ENCODE measurements at regions not wholly inside any gene's neighbourhood (a gene's known extent, or its start where the extent isn't known, plus 50 kb on each side); places are given as distances from the start of the nearest gene placed in this dataset.
"Not testable (repeated sequence)": the region's sequence is repeated elsewhere in the genome, so short reads cannot be mapped to it uniquely, and the experiment has no call there.

DNA sequence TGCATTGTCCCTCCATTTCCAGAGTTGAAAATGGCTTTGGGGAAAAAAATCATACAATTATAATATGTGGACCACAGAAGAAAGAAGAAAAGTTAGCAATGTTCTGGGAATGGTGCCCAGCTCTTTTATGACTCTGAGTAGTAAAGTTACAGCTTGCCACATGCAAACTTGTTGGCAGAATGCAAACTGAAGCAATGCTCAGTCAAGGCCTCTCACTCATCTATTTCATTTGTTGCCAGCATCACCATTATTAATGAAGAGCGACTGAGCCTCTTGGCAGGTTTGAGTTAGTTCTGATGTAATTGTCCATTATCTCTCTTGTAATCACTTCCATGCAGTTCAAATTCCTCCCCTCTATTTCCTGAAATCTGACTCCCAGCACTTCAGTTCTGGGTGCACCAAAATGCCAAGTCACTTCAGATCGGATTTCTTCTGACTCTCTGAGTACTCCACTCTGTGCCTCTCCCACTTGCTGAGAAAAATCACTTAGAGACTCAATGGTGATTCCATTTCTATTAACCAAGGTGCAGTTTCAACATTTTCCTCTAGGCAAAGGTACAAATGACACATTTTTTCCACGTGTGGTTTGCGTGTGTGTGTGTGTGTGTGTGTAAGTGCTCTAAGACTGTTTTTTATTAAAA, 154.4 kb upstream of the STMND1 start:
- DNase-seq = no peak

- no peak for DNase-seq
Measured at GRCh38 chr6:16944596-16944995, 157.3 kb upstream of the STMND1 start.

DNA sequence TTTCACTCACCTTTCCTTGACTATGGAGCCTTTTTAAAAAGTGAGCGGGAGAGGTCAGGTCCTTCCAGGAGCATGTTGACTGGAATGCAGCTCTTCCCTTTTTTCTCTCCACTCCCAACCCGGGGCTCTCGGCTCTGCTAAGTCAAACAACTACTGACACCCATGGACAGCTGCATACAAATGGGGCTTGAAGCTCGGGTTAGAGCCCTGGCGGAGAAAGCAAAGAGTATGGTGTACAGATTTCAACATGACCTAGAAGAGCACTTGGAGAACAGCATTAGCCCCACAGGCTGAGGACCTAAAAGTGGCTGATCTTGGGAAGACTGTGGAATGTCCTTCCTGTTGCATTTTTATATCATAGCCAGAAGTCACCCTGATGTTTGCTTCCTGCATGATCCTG, 162.0 kb upstream of the STMND1 start:
- DNase-seq = no peak

DNA sequence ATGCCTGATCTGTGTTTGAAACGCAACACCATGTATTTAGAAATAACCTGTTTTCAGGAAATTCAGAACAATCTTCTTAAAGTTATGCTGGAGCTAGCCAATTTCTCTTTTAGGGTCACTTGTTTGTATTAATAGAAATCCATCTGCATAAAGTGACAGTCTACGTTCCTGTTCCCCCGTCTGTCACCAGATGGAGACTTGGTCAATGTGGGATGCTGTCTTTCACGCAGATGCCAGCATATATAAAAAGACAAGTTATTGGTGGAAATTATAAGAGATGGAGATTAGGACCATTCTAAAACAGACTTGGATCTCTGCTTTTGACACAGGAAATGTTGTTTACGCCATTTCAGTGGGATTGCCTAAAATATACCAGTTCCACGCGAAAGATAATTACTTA, 162.5 kb upstream of the STMND1 start:
- no peak for DNase-seq

DNA sequence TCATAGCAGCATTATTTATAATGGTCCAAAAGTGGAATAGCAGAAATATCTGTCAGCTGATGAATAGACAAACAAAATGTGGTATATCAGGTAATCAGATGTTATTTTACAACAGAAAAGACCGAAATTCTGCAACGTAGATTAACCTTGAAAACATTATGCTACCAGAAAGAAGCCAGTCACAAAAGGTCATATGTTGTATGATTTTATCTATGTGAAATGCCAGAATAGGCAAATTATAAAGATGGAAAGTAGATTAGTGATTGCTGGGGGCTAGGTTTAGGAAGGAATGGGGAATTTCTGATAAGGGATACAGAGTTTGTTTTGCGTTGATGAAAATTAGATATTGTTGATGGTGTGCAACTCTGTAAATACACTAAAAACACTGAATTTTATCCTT, 165.0 kb upstream of the STMND1 start:
- DNase-seq = no peak

DNA sequence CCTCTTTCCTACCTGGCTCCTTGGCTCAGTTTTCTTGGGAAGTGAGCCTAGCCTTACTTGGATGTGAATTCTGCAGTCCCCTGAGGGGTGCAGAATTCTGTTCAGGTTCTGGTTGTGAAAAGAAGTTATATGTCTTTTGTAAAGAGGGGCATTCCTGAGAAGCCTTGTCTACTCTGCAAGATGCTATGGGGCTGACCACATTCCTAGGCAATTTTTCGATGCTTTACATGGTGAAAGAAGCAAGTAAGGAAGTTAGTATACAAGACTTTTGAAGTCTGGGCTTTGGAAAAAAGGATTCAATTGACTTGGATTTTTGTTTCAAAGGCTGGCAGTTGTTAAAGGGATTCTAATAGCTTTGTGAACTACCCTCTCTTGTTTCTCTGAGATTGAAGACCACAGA, 167.9 kb upstream of the STMND1 start:
- DNase-seq = no peak

DNA sequence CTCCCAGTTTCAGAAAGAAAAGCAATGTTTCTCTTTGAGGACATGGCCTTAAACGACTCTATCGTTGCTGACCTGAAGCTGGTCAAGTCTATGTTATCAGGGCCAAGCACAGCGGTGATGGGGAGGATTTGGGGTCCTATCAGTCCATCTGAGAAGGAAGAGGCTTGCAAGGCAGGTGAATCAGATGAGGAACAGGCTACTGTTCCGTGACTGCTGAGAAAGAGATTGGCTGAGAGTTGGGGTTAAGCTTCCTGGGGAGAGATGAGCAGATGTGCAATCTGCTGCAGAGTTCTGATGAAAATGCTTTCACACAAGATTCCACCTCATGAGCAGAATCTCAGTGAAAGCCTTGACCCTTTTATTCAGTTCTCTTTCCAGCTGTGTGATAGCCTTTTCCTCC, 168.3 kb upstream of the STMND1 start:
- no peak for DNase-seq

DNA sequence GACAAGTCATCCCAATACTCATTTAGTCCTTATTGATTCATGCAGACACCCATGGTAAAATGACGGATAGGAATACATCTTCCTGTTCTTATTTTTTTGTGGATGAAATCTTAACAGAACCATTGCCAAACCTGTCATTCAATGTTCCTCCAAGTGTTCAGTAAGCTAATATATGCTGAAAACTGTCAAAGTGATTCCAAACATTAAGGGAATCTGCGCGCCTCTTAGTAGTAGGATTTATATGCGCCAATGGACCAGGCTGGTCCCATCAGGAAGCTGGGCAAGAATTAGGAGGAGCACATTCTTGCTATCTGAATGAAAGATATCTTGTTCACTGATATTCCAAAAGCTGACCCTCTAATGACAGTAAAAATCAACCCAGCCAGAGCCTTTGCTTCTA, 168.9 kb upstream of the STMND1 start:
- DNase-seq = no peak

DNA sequence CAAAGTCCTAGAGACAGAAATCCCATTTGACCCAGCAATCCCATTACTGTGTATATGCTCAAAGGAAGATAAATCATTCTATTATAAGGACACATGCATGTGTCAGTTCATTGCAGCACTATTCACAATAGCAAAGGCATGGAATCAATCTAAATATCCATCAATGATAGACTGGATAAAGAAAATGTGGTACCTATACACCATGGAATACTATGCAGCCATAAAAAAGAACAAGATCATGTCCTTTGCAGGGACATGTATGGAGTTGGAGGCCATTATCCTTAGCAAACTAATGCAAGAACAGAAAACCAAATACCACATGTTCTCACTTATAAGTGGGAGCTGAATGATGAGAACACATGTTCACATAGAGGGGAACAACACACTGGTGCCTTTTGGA, 169.8 kb upstream of the ATXN1 start:
- not testable (repeated sequence) for DNase-seq

- DNase-seq = no peak
Measured at GRCh38 chr6:16930432-16930831, 169.2 kb upstream of the ATXN1 start.

- DNase-seq = no peak
Measured at GRCh38 chr6:16929809-16930208, 168.5 kb upstream of the ATXN1 start.

DNA sequence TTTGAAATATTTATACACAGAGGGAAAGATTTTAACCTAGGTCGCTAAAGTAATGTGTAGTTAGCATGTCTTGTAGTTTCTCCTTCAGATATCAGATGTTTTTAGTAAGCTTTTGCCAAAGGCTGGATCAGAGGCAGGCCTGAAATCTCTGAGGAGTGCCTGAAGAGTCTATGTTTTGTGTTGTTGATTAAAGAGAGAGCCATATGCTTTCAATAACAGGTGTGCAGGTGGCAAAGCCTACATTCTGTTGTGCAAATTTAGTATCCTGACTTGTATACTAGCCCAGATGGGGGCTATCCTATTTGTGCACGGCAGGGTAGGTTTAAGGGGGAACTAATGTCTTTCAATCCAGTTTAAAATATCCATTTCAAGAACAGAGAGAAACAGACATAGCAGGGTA, 167.1 kb upstream of the ATXN1 start:
- no peak for DNase-seq

DNA sequence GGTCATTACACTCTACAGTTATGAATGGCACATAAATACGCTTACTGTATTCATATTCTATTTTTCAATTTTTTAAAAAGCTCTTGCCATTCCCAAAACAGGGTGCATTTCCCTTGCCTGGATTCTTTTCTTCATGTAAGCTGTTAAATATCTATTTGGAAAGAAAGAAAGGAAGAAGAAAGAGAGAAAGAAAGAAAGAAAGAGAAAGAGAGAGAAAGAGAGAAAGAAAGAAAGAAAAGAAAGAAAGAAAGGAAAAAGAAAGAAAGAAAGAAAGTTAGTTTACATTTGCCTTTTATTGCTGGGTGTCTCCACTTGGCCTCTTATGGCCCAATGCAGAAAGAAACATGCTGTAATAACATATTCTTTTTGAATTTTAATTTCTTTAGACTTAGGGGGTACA, 165.9 kb upstream of the ATXN1 start:
- no peak for DNase-seq

GRCh38 chr6:16925461-16925860, 164.2 kb upstream of the ATXN1 start:
- no peak for DNase-seq

GRCh38 chr6:16922282-16922681, 161.0 kb upstream of the ATXN1 start:
- no peak for DNase-seq

DNA sequence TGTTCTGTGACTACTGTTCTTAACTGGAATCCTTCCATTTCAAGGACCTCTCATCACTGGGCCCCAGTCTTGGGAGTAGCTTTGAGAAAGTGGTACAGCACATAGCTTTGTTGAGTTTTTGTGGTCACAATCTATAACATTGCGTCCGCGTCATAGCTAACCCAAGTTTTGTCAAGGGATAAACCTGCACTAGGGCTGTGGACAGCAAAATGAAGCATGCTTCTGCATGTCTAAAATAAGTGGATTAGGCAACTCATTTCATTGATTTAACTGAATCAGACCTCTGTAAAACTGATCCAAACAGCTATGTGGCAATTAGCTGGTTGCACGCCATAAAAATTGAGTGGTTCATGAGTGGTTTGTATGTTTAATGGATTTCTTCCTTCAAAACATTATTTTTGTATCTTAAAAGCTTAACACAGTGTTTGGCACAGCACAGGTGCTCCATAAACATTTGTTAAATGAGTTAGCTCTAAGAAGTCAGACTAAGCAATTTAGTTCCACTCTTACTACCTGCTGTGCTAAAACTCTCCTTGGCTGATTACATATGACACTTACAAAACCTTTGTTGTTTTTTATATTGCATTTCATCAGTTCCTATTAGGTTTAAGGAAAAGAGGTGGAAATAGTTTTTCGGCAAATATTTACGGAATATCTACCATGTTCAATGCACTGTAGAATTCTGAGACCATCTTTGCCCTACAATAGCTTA, 160.3 kb upstream of the ATXN1 start:
- DNase-seq = no peak

- no peak for DNase-seq
Measured at GRCh38 chr6:16918586-16918985, 157.3 kb upstream of the ATXN1 start.

DNA sequence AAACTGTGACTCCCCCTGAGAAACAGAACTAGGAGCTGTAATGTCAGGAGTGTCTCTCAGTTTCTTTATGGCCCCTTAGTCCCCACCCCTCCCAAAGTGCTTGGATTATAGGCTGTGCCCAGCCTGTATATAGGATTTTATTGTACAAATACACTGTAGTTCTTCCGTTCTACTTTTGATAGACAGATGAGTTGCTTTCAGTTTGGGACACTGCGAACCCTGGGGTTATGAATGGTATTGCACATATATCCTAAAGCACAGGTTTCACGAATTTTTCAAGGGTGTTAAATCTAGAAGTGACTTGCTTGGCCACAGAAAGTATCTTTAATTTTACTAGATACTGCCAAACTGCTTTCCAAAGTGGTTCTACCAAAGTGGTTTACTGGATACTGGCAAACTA, 152.9 kb upstream of the ATXN1 start:
- no peak for DNase-seq

DNA sequence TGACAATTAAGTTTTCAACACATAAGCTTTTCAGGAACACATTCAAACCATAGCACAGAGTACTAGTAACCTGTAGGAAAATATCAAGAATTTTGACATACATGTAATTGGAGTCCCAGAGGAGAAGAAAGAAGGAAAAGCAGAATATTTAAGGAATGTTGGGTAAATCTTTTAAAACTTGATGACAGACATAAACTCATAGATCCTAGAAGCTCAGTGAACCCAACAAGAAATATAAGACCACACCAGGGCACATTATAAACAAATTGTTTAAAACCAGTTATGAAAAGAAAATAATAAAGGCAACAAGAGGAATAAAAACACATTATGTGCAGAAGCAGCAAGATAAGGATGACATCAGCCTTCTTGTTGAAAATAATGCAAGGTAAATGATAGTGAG, 151.5 kb upstream of the ATXN1 start:
- DNase-seq = no peak

- no peak for DNase-seq
Measured at GRCh38 chr6:16911088-16911487, 149.8 kb upstream of the ATXN1 start.

GRCh38 chr6:16909658-16910360, 148.5 kb upstream of the ATXN1 start:
- DNase-seq = no peak

DNA sequence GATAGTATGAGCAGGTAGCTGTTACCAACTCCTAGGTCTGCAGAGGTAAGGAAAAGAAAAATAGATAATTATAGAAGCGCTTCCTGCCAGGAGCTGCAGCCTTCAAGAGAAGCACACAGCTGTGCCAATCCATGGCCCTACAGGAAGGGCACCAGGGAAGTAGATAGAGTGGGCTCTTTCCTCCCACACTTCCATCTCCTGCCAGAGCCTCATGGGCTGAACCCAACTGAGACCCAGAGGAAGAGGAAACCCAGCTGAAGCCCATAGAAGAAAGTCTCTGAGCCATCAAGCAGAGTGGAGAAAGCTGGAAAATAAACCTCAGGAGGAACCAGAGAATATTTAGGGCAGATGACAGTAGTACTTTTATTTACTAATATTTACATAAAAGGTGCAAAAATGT, 146.7 kb upstream of the ATXN1 start:
- DNase-seq = no peak

DNA sequence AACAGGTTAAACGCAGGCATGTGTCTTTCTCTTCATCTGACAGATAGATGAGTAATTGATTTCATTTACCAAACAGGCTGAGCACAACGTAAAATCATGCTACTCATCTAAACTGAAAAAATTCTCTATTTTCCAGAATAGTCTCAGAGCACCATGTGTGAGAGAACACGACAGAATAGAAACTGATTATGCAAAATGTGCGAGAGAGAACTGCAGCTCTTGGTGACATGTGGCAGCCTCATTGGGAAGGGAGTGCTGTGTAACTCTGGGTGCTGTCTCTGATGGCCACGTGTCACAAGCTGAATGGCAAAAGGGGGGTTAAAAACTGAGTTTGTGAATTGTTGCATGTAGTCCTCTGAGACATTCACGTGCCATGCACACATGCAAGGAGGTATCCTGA, 143.7 kb upstream of the ATXN1 start:
- DNase-seq = no peak

- DNase-seq = no peak
Measured at GRCh38 chr6:16903470-16903869, 142.2 kb upstream of the ATXN1 start.
